GM18505 (cell line): ENCODE measurements at regions not wholly inside any gene's neighbourhood (a gene's known extent, or its start where the extent isn't known, plus 50 kb on each side); places are given as distances from the start of the nearest gene placed in this dataset.

Source experiments
- ATAC-seq: cut with Tn5 transposase; IDR thresholded peaks from one replicate; pipeline ENCODE4 v1.9.1; 2021; ENCODE audit not compliant: unreplicated experiment
- POLR2A ChIP-seq: IDR thresholded peaks from 4 replicates; pipeline ENCODE4 v1.6.1; 2011; ENCODE audit warnings: borderline replicate concordance; ENCODE audit not compliant: insufficient read depth, insufficient read length; ENCODE audit errors: extremely low read depth

DNA sequence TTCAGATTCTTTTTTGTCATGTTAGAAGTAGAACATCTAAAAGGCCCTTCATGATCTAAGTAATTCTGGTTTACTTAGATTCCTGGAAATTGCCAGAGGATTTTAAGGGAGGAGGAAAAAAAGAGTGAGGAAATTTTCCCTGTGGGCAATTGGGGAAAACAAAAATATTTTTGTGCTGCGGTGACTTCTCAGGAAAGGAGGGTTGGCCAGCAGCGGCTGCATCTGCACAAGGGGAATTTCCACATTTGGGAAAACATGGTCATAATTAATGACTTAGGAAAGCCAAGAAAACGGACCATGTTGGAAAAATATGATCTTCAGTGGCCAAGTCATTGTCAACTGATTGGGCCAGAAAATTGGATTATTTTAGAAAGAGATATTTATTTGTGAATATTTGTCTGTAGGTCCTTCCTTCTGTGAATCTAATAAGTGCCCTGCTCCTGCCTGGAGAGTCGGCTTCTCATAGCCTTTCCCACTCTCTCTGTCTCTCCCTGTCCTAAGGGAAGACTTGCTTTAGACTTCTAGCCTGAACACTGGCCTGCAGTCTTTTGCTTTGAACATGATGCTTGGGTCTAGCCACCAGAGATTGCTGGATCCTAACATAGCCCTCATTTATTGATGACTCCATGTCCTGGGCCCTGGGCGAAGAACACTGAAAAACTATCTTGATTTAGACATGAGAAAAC lies 124.2 kb upstream of the MKLN1 start:
- no peak for ATAC-seq
- TF ChIP-seq POLR2A, result no peak

GRCh38 chr7:131208777-131209176 lies 118.9 kb upstream of the MKLN1 start:
- no peak for TF ChIP-seq POLR2A
- ATAC-seq, result no peak

DNA sequence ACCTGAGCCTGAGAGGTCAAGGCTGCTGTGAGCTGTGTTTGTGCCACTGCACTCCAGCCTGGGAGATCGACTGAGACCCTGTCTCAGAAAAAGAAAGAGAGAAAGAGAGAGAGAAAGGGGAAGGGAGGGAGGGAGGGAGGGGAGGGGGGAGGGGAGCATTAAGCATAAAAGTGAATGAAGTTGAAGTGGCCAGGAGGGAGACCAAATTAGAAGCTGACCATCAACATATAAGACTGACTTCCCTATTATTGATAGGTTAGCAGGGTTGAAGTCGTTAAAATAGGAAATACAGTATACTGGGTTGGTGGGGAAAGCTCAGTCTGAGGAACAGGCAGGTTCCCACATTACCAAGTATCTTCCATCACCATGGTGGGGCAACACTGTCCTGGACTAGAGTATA lies 117.1 kb upstream of the MKLN1 start:
- TF ChIP-seq POLR2A, result no peak
- ATAC-seq, result no peak

DNA sequence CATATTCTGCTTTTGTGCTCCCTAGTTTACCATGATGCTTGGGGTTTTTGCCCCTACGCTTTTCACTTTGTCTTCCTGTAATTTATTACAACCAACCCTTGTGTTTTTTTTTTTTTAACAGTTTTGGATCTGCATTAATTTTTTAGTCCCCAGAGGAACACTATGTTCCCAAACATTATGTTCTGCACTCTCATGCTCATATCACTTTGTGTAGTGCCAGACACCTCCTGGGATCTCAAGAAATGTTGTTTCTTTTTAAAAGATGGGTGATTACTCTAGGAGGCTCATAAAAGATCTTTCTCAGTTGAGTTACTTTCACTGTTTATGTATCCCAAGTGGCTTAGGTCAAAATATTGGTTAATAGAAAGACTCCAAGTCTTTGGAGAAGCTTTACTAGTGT lies 116.2 kb upstream of the MKLN1 start:
- no peak for TF ChIP-seq POLR2A
- ATAC-seq, result no peak

DNA sequence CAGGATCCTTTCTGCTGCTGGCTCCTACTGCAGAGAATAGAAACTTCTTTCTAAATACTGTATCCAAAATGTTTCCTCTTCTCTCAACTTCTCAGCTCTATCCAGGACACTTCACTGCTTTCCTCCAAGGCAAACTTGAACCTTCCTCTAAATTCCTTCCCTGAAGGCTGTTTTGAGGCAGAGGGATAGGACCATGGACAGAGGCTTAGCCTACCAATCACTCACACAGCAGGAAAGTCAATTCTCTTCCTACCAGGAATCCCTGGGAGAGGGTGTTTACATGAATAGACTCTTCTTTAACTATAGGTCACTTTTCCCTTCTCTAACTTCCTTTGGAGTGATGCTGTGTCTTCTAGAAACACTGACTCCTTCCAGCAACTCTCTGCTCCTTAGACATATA lies 115.6 kb upstream of the MKLN1 start:
- no peak for ATAC-seq
- TF ChIP-seq POLR2A, result no peak

- no peak for ATAC-seq
These were observed 108.9 kb upstream of the MKLN1 start for GRCh38 chr7:131218727-131219128.

GRCh38 chr7:131219312-131220041 lies 108.2 kb upstream of the MKLN1 start:
- no peak for TF ChIP-seq POLR2A
- no peak for ATAC-seq

More at GRCh38 chr7:131218727-131219128, 108.9 kb upstream of the MKLN1 start:
- no peak for TF ChIP-seq POLR2A

- no peak for TF ChIP-seq POLR2A
- ATAC-seq, result no peak
These were observed 106.6 kb upstream of the MKLN1 start for GRCh38 chr7:131221061-131221460.

DNA sequence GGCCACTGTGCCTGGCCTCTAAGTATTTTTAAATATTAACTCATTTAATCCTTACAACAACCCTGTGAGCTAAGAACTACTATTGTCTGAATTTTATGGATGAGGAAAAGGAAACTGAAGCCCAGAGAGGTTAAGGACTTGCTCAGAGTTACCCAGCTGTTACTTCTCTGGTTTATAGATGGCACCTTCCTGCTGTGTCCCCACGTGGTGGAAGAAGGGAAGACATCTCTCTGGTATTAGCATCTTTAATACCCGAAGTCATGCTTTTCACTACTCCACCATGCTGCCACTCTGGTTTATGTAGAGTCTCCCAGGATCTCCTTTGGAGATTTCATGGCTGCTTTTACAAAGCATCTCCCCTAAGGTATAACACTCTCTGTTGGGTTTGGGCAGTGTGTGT lies 105.5 kb upstream of the MKLN1 start:
- ATAC-seq, result no peak
- no peak for TF ChIP-seq POLR2A

DNA sequence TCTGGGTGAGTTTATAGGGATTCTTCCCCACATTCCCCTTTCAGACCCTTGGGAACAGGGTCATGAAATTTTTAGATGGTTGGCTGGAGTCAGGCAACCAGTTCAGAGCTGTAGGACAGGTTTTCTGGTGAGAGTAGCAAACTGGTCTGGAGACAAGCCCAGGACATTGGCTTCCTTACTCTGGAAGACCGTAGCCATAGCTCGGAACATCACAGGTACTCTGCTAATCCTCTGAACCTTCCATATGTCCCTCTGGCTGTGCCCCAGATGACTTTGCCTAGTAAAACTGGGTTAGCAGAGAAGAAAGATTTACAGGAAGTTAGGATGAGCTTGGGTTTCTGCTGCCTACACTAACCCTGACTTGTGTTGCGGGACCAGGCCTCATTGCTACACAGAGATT lies 104.5 kb upstream of the MKLN1 start:
- no peak for TF ChIP-seq POLR2A
- no peak for ATAC-seq

DNA sequence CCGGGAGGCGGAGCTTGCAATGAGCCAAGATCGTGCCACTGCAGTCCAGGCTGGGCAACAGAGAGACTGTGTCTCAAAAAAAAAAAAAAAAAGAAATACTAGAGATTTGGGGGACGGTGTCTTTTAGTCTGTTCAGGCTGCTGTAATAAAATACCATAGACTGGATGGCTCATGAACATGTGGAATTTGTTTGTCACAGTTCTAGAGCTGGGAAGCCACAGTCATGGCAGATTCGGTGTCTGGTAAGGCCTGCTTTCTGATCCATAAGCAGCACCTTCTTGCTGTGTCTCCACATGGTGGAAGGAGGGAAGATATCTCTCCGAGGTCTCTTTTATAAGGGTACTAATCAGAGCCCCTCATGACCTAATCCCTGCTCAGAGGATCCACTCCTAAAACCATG lies 102.7 kb upstream of the MKLN1 start:
- no peak for ATAC-seq
- TF ChIP-seq POLR2A, result no peak

GRCh38 chr7:131225619-131226513 lies 101.8 kb upstream of the MKLN1 start:
- no peak for ATAC-seq
- no peak for TF ChIP-seq POLR2A

DNA sequence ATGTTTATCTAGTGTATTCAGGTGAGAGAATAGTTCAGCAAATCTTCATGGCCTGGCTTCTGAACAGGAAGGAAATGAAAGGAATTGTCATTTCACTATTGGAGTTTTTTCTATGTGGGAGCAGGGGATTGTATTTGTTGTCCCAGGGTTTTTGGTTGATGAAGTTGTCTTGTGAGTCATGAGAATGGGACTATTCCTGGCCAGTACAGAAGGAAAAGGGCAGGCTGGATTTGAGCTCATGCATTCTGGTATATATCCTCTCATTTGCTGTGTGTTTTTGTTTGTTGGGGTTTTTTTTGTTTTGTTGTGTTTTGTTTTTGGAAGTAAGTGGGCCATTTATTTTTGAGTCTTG lies 101.2 kb upstream of the MKLN1 start:
- no peak for ATAC-seq
- no peak for TF ChIP-seq POLR2A
